HG03565 (cell line): ENCODE measurements at regions not wholly inside any gene's neighbourhood (a gene's known extent, or its start where the extent isn't known, plus 50 kb on each side); places are given as distances from the start of the nearest gene placed in this dataset.

Experiments
- ATAC-seq: cut with Tn5 transposase; IDR thresholded peaks from one replicate; pipeline ENCODE4 v1.9.1; 2021; ENCODE audit warnings: mild to moderate bottlenecking, moderate library complexity; ENCODE audit not compliant: unreplicated experiment

DNA sequence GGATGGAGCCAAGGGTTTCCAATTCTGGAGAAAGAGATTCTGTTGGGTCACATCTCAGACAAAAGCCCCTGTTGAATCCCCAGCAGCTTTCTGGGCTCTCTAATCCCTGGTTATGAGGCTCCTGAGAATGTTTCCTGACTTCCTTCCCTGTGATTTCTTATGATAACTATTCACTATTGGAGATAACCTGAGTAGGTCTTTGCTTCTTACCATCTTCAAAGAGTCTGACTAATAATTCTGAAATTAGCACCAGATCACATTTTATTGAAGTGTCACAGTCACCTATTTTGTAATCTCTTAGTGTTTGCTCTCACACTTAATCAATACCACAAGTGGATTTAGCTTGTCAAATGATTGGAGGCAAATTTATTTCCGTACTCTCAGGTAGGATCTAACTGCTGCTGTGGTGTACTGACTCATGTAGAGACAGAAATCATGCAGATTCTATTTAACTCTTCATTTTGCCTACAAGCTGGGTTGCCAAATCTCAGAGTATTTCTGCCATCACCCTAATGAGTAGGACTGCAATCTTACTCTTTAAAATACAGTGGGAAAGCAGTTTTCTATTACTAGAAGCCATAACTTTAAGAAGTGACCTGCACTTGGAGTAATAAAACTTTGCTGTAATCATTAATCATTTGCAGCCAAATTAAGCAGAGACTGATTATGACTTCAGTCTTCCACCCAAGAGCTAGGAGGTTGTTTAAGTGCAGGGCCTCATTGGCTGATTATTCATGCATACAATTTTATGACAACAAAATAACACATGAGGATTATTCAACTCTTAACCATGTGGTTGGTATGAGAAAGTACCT, 422.1 kb downstream of the EPM2A start:
- ATAC-seq = no peak

DNA sequence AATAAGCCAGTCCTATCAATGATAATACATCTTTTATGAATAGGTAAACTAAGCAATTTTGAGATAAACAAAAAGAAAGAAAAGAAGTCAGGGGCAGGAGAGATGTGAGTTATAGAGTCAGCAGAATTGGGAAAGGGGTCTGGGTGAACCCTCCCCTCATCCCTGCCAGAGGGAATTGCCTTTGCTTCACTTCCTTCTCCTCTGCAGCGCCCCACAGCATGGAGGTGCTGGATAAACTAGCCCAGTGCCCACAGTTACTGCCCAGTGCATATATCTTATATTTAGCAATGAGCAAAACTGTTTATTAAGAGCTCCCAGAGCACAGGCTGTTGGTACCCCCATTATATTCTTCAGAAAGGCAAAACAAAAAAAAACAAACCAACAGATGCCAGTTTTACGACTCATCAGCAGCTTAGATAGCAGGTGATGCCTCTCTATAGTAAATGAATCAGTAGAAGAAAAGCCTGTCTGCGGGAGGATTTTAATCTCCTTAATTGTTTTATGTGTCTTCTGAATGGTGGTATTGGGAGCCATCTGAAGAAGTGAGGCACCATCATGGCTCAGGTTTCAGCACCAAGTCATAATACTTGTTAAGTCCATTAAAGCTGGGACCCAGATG, 419.2 kb downstream of the EPM2A start:
- no peak for ATAC-seq

DNA sequence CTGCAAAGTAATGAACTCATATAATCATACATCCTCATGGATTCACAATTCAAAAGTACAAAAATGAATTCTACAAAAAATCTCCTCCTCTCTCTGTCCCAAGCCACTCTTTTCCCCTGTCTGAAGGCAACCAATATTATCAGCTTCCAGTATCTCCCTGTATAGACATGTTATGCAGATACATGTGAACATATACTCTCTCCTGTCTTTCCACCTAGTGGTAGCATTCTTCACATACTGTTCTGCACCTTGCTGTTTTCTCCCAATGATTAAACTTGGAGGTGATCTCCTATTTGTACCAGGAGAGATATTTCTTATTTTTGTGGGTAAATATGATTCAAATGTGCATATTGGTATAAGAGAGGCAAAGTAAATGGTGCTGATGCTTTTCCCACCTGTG, 416.4 kb downstream of the EPM2A start:
- ATAC-seq = no peak

DNA sequence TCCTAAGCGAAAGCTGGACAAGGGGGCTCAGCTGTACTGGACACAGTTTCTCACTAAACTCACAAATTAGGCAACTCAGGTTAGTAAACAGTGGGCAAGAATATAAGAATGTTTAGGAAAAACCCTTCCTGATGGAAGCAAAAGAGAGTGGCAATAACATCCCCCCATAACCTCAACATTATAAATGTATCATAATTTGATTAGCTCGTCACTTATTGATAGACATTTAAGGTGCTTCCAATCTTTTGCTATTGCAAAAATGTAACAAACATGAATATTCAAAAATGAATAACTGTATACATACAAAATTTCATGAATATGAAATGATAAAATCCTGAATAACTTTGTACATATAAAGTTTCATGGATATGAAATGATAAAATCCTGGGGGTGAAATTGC, 415.7 kb downstream of the EPM2A start:
- ATAC-seq = no peak

DNA sequence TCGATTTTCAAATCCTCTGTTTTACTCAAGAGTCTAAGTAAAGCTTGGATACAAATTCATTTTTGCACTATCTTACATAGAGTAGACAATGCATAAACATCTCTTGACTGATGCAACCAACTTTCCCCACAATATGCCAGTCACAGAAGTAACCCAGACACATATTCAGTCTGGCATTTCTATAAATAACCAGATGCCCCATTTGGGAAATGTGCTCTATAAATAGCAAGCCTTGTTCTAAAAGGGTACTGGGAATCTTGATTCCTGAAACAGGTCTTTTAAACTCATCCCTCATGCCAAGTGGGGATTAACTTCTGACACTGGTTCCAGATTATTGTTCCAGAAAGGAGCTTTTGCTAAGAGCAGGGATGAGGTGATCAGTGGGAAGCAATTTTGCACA, 411.7 kb downstream of the EPM2A start:
- ATAC-seq = no peak

DNA sequence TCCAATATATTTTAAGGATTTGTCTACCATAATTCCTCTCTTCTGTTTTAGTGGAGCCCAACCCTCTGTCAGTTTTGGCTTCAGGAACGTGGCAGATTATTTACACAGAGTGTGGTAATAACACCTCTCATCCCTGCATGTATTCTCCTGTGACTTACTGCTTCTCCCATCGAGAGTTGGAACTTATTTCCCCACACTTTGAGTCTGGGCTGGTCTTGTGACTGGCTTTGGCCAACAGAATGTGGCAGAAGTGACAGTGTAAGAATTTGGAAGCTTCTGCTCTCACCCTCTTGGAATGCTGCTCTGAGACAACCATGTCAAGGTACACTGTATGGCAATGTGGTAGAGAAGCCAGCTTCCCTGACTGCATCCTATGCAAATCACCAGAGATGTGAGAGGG, 407.7 kb downstream of the EPM2A start:
- no peak for ATAC-seq

DNA sequence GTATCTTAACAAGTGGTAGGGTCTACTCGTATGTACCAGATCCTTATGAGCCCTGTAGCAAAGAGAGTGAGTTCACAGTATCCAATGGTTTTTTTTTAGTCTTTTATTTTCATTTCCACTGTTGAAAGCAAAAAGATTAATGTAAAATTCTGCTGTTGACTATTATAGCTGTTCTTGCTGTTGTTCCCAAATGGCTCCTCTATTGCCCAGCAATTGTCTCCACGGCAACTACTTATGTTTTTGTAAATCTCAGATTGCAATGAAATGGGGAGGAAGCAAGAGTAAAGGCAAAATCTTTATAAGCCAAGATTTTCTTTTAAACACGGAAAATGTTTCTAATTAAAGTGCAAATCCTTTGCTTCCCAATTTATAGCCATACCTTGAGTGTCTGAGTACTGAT, 406.1 kb downstream of the EPM2A start:
- ATAC-seq = no peak

DNA sequence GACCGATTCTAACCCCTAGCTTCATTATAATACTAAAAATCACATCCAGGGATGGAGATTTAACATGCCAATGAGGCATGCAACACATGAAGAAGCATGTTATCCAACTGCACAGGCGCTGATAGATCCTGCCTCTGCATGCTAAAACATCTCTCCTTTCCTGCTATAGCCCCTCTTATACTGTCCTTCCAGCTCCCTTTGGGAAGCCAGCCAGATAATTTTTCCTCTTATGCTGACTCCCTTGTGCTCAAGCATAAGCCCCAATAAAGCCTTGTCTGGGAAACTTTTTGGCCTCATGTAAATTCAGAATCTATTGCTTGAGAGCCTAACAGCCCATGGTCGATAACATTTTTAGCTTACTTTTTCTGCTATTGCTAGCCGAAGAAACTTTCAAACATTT, 404.3 kb downstream of the EPM2A start:
- no peak for ATAC-seq

DNA sequence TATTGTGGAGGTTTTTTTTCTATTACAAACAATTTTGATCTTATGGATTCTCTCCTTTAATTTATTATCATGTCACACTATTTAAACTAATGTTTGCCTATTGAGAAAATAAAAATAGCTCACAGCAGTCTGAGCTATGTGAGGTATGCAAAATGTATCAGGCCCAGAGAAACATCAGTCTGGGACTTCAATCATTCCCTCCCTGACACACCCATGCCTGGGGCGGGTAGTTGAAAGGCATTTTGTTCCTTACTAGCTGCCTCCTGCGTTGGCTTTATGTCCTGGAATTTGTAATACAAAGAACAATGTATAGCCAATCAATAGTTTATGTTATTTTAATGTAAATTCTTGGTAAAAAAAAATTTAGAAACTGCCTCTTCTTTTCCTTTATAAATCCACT, 403.3 kb downstream of the EPM2A start:
- no peak for ATAC-seq

- no peak for ATAC-seq
These were observed 399.2 kb downstream of the EPM2A start for GRCh38 chr6:145336119-145336518.

GRCh38 chr6:145339089-145339488, 396.2 kb downstream of the EPM2A start:
- ATAC-seq = no peak

DNA sequence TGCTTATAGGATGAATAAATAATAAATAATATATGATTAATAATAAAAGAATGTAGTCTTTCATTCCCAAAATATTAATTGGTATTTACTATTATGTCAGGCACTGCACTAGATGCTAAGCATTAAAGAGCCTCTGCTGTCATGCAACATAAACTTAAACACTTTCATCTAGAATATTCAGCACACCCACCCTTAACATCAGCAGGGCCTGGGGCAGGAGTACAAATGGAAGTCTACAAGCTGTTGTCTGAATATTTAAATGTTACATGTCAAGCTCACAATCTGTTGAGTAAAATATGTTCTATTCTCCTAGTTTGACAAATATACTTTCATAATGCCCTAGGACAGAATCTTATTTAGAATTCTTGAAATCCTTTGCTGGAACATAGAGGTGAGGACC, 395.1 kb downstream of the EPM2A start:
- ATAC-seq = no peak

GRCh38 chr6:145345094-145345493, 390.2 kb downstream of the EPM2A start:
- no peak for ATAC-seq

- no peak for ATAC-seq
These were observed 388.1 kb downstream of the EPM2A start for GRCh38 chr6:145347216-145347615.

DNA sequence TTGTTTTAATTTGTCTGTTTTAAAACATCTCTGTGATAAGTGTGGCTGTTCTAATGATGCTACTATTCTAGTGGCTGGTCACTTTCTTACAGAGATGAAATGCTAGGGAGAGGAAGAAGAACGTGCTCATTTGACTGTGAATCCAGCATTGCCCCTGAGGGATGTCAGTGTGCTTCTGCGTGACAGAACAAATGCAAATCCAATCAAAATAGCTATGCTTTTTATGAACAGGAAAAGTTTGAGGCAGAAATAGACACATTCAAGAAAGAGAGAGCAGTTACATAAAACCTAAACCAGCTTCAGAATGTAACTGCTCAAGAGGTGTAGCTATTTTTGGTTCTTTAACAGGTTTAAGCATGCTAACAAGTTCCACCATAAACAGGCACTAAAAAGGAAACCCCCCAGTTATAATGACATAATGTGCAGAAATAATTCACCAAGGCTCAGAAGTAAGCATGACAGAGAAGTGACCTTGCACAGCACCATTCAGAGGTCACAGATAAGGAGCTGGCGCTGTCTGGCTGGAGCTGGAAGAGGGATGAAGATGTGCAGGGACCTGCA, 385.3 kb downstream of the EPM2A start:
- peak; percentile 80 for ATAC-seq

GRCh38 chr6:145350928-145351327, 384.4 kb downstream of the EPM2A start:
- no peak for ATAC-seq

- ATAC-seq = no peak
These were observed 382.8 kb downstream of the EPM2A start for GRCh38 chr6:145352382-145353080.

DNA sequence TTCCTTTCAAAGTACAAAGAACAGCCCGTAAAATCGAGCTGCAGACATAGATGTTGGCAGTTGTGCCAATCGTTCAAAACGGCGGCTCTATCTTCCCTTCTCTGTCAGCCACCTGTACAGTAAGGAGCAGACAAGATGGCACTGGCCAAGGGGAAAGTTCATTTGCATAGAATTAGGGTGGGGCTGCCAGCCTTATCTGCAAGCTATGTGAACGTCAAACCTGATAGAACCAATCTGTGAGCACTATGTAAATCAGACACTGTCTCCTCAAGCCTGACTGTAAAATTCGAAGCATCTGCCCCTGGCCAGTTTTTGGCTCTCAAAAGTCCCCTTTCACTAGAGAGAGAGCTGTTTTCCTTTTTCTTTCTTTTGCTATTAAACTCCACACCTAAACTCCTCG, 374.5 kb downstream of the EPM2A start:
- ATAC-seq = no peak

DNA sequence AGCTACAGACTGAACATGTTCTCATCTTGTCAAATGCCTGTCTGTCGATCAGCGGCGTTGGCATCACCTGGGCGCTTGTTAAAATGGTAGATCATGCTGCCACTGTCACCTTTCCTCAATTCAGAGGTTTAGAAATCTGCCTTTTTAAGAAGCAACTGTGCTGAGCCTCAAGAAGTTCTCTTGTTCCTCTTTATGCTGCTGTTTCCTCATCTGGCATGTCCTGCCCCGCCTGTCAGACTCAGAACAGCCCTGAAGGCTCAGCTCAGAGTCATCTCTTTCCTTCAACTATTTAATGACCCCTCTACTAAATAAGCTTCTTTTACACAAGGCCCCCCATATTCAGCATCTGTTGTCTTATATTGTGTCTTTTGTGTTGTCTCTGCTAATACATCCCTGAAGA, 368.2 kb downstream of the EPM2A start:
- no peak for ATAC-seq

DNA sequence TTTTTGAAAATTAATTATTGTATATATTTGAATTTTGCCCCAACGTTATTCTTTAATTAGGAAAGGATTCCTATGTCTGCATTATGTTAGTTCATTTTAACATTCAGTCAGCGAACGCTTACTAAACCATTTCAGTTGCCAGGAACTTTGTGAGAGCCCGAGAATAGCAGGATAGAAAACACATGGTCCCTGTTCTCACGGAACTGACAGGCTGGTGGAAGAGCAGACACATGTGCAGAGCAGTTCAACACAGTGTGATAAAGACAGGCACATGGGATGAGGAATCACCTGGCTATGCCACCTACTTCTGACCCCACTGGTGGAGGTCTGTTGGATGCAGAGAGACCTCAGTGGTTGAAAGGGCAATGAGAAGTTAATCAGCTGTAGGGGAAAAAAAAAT, 367.2 kb downstream of the EPM2A start:
- ATAC-seq = no peak

- no peak for ATAC-seq
These were observed 364.8 kb downstream of the EPM2A start for GRCh38 chr6:145370559-145370958.

- peak; percentile 98 for ATAC-seq
These were observed 362.6 kb downstream of the EPM2A start for GRCh38 chr6:145372671-145373151.
